Liver (tissue), 8 donors: ENCODE measurements at regions not wholly inside any gene's neighbourhood (a gene's known extent, or its start where the extent isn't known, plus 50 kb on each side); places are given as distances from the start of the nearest gene placed in this dataset.

Source experiments
- DNase-seq: peaks from one replicate; pipeline ENCODE4 v3.0.0-alpha.2; 2017; ENCODE audit warnings: low spot score
- H3K27ac ChIP-seq, 2 donors: one replicate each; pipeline ENCODE4 v1.7.0; 2013; ENCODE audit warnings: inconsistent platforms in 2 of 2, low read length in 2 of 2, control low read depth in 1 of 2, low read depth in 1 of 2, mild to moderate bottlenecking in 1 of 2
- H3K27me3 ChIP-seq, 4 donors: one replicate each; pipeline versions ENCODE4 v1.6.1 to v1.7.0; 2013; ENCODE audit warnings: low read length in 3 of 4, inconsistent platforms in 1 of 4, mild to moderate bottlenecking in 1 of 4, moderate library complexity in 1 of 4; ENCODE audit not compliant: control insufficient read depth in 4 of 4, insufficient read depth in 4 of 4
- H3K36me3 ChIP-seq, 4 donors: one replicate each; pipeline versions ENCODE4 v1.6.1 to v1.7.0; 2013; ENCODE audit warnings: low read length in 3 of 4, mild to moderate bottlenecking in 3 of 4, low read depth in 1 of 4, moderate library complexity in 1 of 4; ENCODE audit not compliant: control insufficient read depth in 4 of 4, insufficient read depth in 3 of 4
- H3K4me1 ChIP-seq, 4 donors: one replicate each; pipeline versions ENCODE4 v1.6.1 to v1.7.0; 2013; ENCODE audit warnings: low read length in 3 of 4, mild to moderate bottlenecking in 3 of 4, moderate library complexity in 1 of 4; ENCODE audit not compliant: control insufficient read depth in 4 of 4, insufficient read depth in 4 of 4
- H3K4me3 ChIP-seq, 3 donors: one replicate each; pipeline versions ENCODE4 v1.6.1 to v1.7.0; 2013; ENCODE audit warnings: low read length in 3 of 3, control low read depth in 1 of 3, low read depth in 1 of 3, mild to moderate bottlenecking in 1 of 3
- H3K9ac ChIP-seq, 2 donors: one replicate each; pipeline ENCODE4 v1.7.0; 2013; ENCODE audit warnings: low read length in 2 of 2, mild to moderate bottlenecking in 2 of 2, moderate library complexity in 2 of 2, control low read depth in 1 of 2, low read depth in 1 of 2
- H3K9me3 ChIP-seq, 4 donors: one replicate each; pipeline versions ENCODE4 v1.6.1 to v1.7.0; 2013; ENCODE audit warnings: low read length in 3 of 4; ENCODE audit not compliant: control insufficient read depth in 4 of 4
- EGR1 ChIP-seq, 2 donors: IDR thresholded peaks; 2 replicates each; pipeline ENCODE4 v1.6.1; 2016 to 2018; ENCODE audit warnings: antibody characterized with exemption in 2 of 2, low read depth in 2 of 2
- FOXA1 ChIP-seq: IDR thresholded peaks from 2 replicates; pipeline ENCODE4 v1.6.1; 2016; ENCODE audit warnings: antibody characterized with exemption
- FOXA2 ChIP-seq: IDR thresholded peaks from 2 replicates; pipeline ENCODE4 v1.6.1; 2016; ENCODE audit warnings: antibody characterized with exemption
- GABPA ChIP-seq, 2 donors: IDR thresholded peaks in 1 of 2; conservative IDR thresholded peaks in 1 of 2; 2 replicates each; pipeline ENCODE4 v1.6.1; 2016; ENCODE audit warnings: antibody characterized with exemption in 2 of 2, mild to moderate bottlenecking in 1 of 2, moderate library complexity in 1 of 2
- HNF4A ChIP-seq, 2 donors: conservative IDR thresholded peaks; 2 replicates each; pipeline ENCODE4 v1.6.1; 2016; ENCODE audit warnings: antibody characterized with exemption in 2 of 2, mild to moderate bottlenecking in 2 of 2
- HNF4G ChIP-seq: IDR thresholded peaks from 2 replicates; pipeline ENCODE4 v1.6.1; 2016; ENCODE audit warnings: antibody characterized with exemption
- JUND ChIP-seq, 2 donors: IDR thresholded peaks; 2 replicates each; pipeline ENCODE4 v1.6.1; 2016; ENCODE audit warnings: antibody characterized with exemption in 2 of 2
- NR2F2 ChIP-seq: IDR thresholded peaks from 2 replicates; pipeline ENCODE4 v1.6.1; 2016; ENCODE audit warnings: antibody characterized with exemption
- RAD21 ChIP-seq, 2 donors: IDR thresholded peaks; 2 replicates each; pipeline ENCODE4 v1.6.1; 2016; ENCODE audit warnings: antibody characterized with exemption in 2 of 2, mild to moderate bottlenecking in 2 of 2
- RXRA ChIP-seq, 2 donors: IDR thresholded peaks; 2 replicates each; pipeline ENCODE4 v1.6.1; 2017 to 2018; ENCODE audit warnings: antibody characterized with exemption in 2 of 2, mild to moderate bottlenecking in 1 of 2
- SP1 ChIP-seq: IDR thresholded peaks from 2 replicates; pipeline ENCODE4 v1.6.1; 2018; ENCODE audit warnings: antibody characterized with exemption, mild to moderate bottlenecking
- TAF1 ChIP-seq: conservative IDR thresholded peaks from 2 replicates; pipeline ENCODE4 v1.6.1; 2016; ENCODE audit warnings: antibody characterized with exemption, mild to moderate bottlenecking
- YY1 ChIP-seq: IDR thresholded peaks from 2 replicates; pipeline ENCODE4 v1.6.1; 2016; ENCODE audit warnings: antibody characterized with exemption, mild to moderate bottlenecking
- WGBS: extraction: QIAGEN DNeasy Blood & Tissue Kit; methylation state at CpG from one replicate; pipeline ENCODE4 v1.1.7; 2013; 5-methylcytosine and 5-hydroxymethylcytosine counted together
- TF ChIP-seq, protein P1 (sequence below): IDR thresholded peaks from 2 replicates; pipeline ENCODE4 v1.6.1; 2016; ENCODE audit warnings: antibody characterized with exemption
- TF ChIP-seq, protein P2 (sequence below): IDR thresholded peaks from 2 replicates; pipeline ENCODE4 v1.6.1; 2016; ENCODE audit warnings: antibody characterized with exemption
- TF ChIP-seq, protein P3 (sequence below): fragments of 150-350 bp; IDR thresholded peaks from 2 replicates; pipeline ENCODE4 v1.5.1; 2017; ENCODE audit warnings: improper control_type of control experiment, low read depth, low read length; ENCODE audit not compliant: missing input control
- TF ChIP-seq, protein P4 (sequence below): IDR thresholded peaks from 2 replicates; pipeline ENCODE4 v1.6.1; 2016; ENCODE audit warnings: antibody characterized with exemption
- donor health status: healthy.
- donor health status: healthy.
- donor health status: healthy.
- donor health status: healthy.
- donor health status: healthy.

DNA sequence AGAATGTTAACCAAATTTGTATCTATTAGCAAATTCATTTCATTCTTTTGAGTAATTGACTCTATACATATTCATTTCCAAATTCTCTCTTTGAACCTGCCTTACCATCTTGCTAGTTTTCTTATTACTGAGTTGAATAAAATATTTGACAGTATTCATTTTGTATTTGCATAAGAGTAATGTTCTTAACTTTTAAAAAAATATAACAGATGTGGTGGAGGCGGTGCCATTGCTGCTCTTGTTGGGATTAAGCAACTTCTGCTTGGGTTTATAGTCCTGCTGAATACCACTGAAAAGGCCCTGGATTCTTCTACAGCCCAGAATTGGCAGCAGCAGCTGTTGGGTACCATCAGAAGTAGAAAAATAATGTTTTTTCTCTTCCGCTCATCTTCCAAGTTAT, 148.9 kb upstream of the PEX5L start:
- Histone ChIP-seq H3K27me3 (no peaks in the 10 kb centered on the region), H3K4me3 (no peak overlapping the region), H3K9ac (no peak overlapping the region), H3K27ac (no peak overlapping the region), H3K9me3 (no peaks in the 10 kb centered on the region), H3K36me3 (no peaks in the 10 kb centered on the region), H3K4me1 (no peaks in the 10 kb centered on the region)
- 76% methylated on average over 2 of the region's 2 CpGs for WGBS
- no peak for DNase-seq
- TF ChIP-seq, protein P1, sequence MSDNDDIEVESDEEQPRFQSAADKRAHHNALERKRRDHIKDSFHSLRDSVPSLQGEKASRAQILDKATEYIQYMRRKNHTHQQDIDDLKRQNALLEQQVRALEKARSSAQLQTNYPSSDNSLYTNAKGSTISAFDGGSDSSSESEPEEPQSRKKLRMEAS: no peak
- TF ChIP-seq SP1: no peak

DNA sequence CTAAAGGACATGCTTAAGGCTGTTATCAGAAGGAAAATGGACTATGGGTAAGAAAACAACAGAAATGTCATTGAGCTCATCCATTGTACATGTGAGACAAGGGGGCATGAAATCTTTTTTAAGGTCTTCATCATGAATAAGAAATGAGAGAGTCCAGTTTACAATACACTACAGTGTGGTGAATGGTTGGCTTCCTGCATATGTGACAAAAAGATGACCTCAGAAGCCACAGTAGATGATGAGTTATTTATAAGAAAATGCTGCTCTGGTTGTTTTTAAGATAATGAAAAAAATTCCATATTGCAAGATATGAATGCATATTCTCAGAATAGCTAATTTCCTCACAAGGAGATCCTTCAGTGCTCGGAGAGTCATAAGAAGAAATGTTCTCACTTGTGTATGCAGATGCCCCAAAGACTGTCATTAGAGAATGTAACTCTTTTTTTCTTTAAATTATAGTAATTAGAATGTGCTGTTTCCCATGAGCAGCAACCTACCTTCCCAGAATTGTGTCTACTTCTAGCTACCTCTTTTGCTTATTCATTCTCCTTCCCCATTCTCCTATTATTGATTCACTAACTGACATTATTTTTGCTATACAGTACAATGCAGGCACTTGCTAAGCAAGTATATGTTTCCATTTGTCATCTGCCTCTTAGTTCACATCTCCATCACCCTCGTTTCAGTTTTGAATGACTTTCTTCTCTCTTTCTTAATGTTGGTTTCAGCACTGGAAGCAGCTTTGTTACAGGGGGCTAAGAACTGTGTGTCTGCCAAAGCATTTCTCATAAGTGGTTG, 152.0 kb upstream of the PEX5L start:
- H3K4me1 ChIP-seq: no peaks in the 10 kb centered on the region
- H3K4me3 ChIP-seq: no peak overlapping the region
- DNase-seq: no peak
- H3K27me3 ChIP-seq: no peaks in the 10 kb centered on the region
- no peaks in the 10 kb centered on the region for H3K9me3 ChIP-seq
- H3K27ac ChIP-seq: no peak overlapping the region
- H3K36me3 ChIP-seq: no peaks in the 10 kb centered on the region
- TF ChIP-seq HNF4G (no peak), SP1 (no peak), TAF1 (no peak), FOXA1 (no peak), RAD21 (IDR thresholded peaks at IDR 0.05) (no peak), RXRA (IDR thresholded peaks at IDR 0.05) (no peak), GABPA (IDR thresholded peaks at IDR 0.05 in 1 of 2, conservative IDR thresholded peaks at IDR 0.05 in 1 of 2) (no peak), EGR1 (IDR thresholded peaks at IDR 0.05; ENCODE audit: low read depth in 2 of 2) (no peak), NR2F2 (no peak), FOXA2 (no peak), HNF4A (conservative IDR thresholded peaks at IDR 0.05) (no peak), YY1 (no peak), JUND (IDR thresholded peaks at IDR 0.05) (no peak)
- TF ChIP-seq, protein P1: no peak
- TF ChIP-seq, protein P2, sequence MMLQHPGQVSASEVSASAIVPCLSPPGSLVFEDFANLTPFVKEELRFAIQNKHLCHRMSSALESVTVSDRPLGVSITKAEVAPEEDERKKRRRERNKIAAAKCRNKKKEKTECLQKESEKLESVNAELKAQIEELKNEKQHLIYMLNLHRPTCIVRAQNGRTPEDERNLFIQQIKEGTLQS: no peak
- TF ChIP-seq, protein P3, sequence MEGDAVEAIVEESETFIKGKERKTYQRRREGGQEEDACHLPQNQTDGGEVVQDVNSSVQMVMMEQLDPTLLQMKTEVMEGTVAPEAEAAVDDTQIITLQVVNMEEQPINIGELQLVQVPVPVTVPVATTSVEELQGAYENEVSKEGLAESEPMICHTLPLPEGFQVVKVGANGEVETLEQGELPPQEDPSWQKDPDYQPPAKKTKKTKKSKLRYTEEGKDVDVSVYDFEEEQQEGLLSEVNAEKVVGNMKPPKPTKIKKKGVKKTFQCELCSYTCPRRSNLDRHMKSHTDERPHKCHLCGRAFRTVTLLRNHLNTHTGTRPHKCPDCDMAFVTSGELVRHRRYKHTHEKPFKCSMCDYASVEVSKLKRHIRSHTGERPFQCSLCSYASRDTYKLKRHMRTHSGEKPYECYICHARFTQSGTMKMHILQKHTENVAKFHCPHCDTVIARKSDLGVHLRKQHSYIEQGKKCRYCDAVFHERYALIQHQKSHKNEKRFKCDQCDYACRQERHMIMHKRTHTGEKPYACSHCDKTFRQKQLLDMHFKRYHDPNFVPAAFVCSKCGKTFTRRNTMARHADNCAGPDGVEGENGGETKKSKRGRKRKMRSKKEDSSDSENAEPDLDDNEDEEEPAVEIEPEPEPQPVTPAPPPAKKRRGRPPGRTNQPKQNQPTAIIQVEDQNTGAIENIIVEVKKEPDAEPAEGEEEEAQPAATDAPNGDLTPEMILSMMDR: no peak
- TF ChIP-seq, protein P4, sequence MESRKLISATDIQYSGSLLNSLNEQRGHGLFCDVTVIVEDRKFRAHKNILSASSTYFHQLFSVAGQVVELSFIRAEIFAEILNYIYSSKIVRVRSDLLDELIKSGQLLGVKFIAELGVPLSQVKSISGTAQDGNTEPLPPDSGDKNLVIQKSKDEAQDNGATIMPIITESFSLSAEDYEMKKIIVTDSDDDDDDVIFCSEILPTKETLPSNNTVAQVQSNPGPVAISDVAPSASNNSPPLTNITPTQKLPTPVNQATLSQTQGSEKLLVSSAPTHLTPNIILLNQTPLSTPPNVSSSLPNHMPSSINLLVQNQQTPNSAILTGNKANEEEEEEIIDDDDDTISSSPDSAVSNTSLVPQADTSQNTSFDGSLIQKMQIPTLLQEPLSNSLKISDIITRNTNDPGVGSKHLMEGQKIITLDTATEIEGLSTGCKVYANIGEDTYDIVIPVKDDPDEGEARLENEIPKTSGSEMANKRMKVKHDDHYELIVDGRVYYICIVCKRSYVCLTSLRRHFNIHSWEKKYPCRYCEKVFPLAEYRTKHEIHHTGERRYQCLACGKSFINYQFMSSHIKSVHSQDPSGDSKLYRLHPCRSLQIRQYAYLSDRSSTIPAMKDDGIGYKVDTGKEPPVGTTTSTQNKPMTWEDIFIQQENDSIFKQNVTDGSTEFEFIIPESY: no peak
- WGBS: 48% methylated on average over 2 of the region's 2 CpGs
- no peak overlapping the region for H3K9ac ChIP-seq
